GM21737 (cell line): ENCODE measurements at regions not wholly inside any gene's neighbourhood (a gene's known extent, or its start where the extent isn't known, plus 50 kb on each side); places are given as distances from the start of the nearest gene placed in this dataset.
"Not testable (repeated sequence)": the region's sequence is repeated elsewhere in the genome, so short reads cannot be mapped to it uniquely, and the experiment has no call there.

Experiments used
- ATAC-seq: cut with Tn5 transposase; IDR thresholded peaks from one replicate; pipeline ENCODE4 v1.9.1; 2021; ENCODE audit warnings: mild to moderate bottlenecking, moderate library complexity; ENCODE audit not compliant: unreplicated experiment

DNA sequence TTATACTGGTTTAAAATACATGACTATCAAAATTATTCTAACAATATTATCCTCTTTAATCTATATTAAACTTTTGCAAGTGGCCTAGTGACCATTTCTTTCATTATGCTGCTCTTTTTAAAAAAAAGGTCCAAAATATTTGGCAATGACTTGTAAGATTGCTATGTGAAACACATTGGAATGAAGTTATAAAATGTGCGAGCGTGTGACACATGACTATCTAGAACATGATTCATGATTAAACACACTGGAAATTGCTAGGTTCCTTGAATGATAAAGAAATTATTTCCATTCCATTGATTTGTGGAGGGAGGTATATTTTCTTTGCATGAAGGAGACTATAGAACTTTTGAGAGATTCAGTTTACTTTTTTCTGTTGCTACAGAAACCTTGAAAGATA lies 739.1 kb downstream of the DIAPH3 start:
- ATAC-seq = no peak

DNA sequence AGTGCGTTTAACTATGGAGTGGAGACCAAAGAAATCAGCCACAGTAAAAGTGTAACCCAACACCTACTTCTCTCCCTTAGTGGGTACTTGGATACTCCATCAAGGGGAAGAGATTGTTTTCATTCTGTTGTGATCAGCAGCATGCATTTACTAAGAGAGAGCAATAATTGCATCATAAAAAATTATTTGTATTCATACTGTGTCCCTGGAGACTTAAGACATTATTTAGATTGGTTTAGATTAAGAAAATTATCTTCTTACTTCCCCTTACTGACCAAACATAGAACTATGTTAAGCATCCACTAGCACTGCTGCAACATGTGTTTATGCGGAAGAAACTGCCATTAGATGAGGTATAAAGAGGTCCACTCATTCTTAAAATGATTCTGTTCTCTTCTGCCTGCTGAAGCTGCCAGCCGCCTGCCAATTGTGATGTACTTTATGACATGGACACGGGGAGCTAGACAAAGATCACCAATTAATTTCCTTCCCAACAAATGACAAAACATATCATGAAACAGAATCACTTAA lies 738.5 kb downstream of the DIAPH3 start:
- ATAC-seq = no peak

DNA sequence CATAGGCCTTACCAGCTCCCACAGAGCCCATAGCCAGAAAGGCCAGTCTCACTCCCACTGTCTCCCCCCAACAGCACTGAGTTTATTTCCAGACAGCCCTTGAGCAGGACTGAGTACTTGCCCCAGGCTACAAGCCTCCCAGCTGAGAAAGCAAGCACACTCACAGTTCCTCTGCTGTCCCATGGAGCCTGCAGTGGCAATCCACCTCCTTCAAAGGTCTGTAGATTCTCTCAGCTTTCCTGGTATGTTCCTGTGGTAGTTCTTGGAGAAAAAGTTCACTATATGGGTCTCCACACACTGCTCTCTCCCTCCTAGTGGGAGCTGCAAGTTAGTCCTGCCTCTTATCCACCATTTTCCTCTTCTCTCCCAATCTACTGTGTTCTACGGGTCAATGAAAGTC lies 728.7 kb downstream of the DIAPH3 start:
- no peak for ATAC-seq

DNA sequence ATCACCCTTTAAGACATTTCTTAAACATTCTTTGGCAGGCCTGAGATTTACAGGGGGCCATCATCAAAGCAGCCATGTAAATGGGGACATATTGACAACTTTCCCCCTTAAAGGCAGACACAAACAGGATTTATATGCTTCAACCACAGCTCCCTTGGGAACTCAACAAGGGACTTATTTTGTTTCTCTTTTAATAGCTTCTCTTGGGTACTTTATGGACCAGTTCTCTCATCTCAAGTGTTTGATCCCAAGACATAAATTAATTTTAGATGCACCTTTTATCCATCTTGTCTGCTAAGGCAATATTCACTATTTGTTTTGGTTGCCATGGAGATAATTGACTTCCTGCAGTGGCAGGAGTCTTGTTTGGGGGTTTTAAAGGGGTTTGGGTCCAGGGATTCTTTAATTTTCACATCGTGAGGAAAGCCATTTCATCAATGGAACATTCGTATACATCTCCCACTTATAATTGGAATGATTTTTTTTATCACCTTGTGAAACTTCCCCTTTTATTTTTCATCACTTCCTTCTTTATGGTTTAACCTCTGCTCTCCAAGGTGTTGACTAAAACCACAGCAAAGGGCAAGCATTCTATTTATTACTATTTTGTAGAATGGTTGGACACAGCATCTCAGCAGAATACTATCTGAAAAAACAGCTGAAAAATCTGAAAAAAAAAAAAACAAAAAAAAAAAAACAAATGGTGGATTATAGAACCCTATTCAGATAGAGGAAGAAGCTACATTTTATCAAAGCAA lies 726.0 kb downstream of the DIAPH3 start:
- no peak for ATAC-seq

DNA sequence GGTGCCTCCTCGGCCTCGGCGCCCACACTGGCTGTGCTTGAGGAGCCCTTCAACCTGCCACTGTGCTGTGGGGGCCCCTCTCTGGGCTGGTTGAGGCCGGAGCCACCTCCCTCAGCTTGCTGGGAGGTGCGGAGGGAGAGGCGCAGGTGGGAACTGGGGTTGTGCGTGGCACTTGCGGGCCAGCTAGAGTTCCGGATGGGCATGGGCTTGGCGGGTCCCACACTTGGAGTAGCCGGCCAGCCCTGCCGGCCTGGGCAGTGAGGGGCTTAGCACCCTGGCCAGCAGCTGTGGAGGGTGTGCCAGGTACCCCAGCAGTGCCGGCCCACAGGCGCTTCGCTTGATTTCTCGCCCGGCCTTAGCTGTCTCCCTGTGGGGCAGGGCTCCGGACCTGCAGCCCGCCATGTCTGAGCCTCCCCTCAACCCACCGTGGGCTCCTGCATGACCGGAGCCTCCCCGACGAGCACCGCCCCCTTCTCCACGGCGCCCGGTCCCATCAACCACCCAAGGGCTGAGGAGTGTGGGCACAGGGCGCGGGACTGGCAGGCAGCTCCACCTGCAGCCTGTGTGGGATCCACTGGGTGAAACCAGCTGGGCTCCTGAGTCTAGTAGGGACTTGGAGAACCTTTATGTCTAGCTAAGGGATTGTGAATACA lies 723.8 kb downstream of the DIAPH3 start:
- no peak for ATAC-seq

DNA sequence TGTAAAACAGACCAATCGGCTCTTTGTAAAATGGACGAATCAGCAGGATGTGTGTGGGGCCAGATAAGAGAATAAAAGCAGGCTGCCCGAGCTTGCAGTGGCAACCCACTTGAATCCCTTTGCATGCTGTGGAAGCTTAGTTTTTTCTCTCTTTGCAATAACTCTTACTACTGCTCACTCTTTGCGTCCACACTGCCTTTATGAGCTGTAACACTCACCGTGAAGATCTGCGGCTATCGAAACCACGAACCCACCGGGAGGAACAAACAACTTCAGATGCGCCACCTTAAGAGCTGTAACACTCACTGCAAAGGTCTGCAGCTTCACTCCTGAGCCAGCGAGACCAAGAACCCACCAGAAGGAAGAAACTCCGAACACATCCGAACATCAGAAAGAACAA lies 722.7 kb downstream of the DIAPH3 start:
- ATAC-seq = not testable (repeated sequence)

DNA sequence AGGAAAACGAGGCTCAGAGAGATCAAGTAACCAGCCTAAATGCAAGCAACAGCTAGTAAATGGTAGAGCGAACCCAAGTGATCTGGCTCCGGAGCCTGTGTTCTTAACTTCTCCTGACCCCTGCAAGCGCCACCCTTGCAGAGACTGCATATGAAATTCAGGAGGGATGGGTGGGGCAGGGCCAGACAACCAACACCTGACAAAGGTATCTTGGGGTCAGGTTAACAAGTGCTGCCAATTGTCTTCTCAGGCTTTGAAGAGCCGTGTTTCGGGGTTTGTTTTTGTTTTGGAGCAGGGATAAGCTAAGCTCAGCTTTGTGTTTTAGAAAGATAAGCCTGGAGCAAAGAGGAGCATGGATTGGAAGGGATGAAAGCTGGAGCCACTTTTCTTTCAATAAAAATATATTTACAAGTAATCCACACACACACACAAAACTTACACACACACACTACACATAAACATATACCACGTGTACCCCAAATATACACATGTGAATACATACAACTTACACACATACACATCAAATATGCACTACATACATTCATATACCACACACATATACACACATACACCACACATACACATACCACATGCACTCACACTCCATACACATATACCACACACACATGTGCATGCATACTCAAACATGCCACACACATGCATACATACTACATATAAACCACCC lies 722.0 kb downstream of the DIAPH3 start:
- no peak for ATAC-seq

DNA sequence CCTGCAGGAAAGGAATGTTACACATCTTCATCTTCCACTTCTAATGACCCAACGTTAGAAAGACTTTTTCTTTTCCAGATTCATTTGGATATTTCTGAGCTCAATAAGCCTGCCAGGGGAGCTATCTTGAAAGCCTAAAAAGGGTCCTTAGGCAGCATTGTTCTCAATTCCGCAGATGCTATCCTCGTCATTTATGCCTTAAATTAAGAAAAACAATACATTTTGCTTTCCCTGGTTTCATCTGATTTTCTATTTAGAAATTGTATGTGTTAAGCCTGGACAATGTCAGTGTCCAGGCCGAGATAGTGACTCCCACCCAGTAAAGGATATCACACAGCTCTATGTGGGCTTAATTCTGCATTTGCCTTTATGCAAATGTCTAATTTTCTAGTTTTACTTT lies 721.3 kb downstream of the DIAPH3 start:
- no peak for ATAC-seq

DNA sequence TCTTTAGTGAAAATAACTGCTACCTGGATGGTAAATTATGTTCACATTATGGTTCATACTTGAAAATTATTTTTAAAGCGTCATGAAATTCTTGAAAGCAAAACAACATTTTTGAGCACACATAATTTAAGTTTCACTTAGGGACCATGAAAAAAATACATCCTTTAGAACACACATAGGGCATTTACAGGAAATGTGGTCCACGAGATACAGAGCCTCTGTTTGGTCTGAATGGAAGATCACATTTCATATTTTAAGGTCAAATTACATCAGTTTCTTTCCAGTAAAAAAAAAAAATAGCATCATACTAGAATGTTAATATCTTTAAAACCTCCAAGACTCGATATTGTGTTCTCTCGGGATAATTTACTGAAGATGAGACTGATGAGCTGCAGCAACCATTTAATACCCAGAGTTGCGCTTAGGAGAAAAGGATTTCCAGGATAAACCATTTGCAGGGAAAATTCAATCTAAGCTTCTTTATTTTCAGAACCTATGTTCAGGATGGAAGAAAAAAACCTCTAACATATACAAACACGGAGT lies 720.7 kb downstream of the DIAPH3 start:
- ATAC-seq = no peak

DNA sequence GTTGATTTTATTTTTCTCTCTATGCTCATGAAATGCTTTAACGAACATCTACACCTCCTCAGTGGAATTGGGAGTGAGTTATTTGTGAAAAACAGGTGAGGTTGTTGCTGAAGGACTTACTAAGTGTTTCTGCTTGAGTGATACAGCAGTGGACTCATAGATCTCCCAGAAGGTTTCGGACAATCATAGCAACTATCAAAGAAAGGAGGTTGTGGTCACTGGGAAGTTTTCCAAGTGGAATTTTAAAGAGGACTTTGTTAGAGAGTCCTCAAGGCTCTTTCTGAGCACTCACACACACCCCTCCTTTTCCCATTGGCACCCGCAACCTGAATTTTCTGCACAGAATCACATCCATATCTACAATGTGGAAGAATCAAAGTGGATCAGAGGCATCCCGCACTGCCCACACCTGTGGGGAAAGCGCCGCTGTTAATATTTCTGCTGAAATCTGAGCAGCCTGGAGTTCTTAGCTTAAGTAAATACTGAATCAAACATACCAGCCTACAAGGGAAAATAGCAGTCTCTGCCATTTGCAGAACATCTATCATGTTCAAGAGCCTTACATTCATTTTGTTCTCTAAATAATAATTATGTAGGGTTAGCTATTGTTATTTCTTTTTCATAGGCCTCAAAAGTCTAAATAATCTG lies 719.4 kb downstream of the DIAPH3 start:
- ATAC-seq = no peak

DNA sequence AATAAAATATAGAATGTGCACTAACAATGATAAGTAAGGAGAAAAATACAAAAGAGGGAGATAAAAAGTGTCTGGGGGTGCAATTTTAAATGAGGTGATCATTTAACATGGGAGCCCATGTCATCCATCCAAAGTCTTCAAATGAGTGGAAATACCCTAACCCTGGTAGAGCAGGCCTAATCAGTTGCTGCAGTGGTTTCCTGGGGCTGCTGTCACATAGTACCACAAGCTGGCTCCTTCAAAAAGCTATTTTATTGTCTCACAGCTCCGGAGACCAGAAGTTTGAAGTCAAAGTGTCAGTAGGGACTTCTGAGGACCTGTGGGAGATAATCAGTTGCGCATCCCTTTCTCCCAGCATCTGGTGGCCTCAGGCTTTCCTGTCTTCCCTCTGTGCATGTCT lies 717.9 kb downstream of the DIAPH3 start:
- ATAC-seq = no peak

DNA sequence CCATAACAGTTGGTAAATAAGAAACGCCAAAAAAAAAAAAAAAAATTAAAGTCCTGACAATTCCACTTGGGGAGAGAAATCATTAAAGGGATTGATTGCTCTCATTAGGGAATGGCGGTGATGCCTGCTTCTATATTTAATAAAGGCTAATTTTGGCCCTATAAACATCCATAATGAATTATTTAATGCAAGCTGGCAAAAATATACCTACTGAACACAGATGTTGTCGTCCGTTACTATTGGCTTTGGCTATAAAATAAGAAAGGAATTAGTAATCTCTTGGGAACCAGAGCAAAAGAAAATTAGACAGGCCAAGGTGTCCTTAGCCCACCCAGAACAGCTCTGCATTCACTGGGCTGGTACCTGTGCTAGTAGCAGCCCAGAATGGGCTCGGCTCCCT lies 717.3 kb downstream of the DIAPH3 start:
- no peak for ATAC-seq

DNA sequence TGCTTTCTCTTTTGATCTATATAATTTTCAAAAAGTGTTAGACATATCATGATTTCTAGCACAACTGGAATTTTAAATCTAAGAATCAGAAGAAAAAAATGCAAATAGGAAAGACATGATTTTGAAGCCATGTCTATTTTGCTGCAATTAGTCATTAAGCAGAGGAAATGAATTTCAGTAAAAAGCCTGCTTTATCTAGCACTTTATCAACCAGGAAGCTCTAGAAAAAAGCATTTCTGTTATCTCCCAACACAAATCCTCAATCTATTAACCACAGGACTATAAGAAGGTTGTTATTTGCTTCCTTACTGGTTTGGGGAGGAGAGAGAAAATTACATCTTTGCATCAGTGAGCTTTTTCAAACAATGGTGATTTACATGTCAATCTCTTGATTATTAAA lies 716.7 kb downstream of the DIAPH3 start:
- ATAC-seq = no peak

DNA sequence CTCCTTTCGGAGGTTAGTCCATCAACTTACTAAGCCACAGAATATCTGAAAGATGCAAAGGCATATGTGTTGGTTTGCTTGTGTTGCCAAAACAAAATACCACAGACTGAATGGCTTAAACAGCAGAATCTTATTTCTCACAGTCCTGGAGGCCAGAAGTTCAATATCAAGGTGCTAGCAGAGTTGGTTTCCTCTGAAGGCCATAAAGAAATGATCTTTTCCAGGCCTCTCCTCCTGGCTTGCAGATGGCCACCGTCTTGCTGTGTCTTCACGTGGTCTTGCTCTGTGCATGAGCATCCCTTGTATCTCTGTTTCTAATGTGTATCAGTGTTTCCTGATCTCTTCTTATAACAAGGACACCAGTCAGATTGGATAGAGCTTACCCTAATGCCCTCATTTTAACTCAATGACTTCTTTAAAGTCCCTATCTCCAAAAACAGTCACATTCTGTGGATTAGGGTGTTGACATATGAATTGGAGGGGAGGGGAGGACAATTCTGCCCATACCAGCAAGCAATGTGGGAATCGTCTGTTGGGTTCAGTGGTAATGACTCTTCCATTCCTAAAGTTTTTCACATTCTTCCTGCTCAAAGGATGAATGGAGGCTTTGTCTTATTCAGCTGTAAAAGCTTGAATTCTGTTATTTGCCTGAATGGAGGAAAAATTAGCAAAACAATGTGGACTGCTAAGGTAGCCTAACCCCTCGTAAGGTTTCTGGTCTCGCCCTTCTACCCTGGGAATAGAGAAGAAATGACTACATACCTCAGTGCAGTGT lies 715.7 kb downstream of the DIAPH3 start:
- no peak for ATAC-seq

DNA sequence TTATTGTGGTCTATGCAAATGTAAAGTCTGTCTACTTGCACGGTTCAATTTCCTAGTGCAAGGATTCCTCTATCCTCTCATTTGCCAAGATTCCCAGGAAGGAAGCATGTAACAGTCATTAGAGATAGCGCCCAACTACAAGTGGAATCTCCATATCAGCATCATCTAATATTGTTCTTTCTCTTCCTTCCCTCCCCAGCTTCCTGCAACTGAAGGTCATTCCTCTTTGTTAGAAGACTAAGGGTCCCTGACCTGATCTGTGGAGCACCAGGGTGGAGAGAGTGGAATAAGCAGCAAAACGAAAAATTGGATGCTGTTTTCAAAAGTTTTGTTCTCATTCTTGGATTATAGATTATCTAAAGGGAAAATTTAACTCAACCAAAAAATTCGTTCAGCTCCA lies 714.0 kb downstream of the DIAPH3 start:
- ATAC-seq = no peak

DNA sequence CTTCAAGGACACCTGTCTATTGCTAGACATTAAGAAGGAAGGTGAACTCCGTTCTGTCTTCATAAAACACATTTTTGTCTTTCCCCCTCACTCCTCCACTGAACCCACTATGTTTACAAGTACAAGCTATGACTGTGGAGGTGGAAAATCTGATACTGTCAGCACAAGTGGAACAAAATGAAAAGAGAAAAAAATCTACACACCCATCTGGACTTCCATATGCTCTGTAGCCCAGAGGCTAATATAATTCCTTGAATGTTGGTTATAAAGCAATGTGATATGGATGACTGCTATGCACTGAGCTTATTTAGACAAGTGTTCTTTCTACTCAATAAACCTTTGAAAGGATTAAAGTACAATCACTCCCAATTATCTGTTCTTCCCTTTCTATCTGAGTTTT lies 713.5 kb downstream of the DIAPH3 start:
- ATAC-seq = no peak

DNA sequence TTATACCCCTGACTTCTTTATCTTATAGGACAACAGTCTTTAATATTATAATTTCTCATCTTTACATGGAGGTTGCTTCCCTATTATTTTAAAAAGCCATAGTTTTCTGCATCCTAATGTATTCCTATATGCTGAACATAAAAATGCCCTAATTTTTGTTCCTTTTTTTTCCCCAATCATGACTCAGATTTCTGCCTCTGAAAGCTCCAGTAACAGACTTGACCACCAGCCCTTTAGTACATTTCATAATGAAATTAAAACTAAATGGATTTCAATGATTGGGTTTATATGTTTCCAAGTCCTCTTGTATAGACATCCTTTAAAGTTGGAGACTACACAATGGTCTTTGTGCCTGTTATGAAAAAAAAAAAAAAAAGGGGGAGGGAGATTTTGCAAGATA lies 712.5 kb downstream of the DIAPH3 start:
- ATAC-seq = no peak

DNA sequence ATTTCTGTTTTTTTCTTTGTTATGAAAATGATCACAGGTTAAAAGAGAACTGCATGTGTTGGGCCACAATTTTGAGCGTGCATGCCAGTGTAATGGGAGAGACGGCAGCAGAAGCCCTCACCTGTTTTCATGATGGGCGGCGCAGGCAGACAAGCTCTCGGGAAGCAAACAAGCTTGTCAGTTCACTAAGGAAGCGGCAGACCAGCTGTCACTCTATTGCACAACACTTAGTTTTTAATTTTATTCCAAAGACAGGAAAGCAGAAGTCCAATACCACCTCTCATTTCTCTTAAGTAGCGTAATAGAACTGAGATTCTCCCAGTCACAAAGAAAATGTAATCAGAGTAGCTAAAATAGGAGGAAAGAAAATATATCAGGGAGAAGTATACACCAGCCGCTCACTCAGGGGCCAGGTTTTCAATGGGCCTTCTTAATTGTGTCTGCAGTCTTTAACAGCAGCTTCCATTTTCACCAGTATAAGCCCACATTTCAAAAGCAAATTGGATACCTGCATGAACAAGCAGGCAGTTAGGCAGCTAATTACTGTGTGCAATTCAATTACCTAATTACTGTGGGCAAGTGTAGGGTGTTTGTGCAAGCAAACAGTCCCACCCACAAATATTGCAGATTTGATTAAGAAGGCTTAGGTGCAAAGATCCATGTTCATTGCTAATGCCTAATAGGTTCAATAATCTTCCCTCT lies 711.4 kb downstream of the DIAPH3 start:
- no peak for ATAC-seq

DNA sequence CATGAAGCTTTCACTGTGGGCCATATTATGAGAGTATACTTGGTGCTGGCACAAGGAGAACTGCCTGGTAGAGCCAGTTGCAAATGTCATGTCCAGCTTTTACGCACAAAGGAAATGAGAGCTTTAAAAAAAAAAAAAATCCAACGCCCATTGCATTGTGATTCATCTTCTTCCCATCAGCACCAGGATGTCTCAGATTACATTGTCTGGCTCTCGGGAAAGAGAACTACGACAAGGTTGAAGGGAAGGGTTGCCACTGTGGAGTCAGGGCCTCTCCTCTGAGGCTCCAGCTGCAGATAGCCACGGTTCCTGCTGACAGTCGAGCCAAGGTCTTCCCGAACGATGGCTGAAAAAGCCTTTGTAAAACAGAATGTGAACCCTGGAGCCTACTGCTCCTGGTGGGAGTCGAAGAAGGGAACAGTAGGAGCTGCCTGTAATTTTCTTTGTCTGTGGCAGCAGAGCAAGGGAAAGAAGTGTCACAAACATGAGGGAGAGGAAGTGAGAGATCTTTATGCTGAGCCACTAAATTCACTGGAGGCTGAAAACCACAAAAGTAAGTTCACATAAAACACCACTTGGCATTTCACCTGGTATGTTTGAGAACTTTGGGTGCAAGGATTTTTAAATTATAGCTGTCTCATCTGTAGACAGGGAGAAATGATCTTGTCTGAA lies 704.7 kb downstream of the DIAPH3 start:
- no peak for ATAC-seq
